NCI-H748 (cell line): ENCODE measurements at regions not wholly inside any gene's neighbourhood (a gene's known extent, or its start where the extent isn't known, plus 50 kb on each side); places are given as distances from the start of the nearest gene placed in this dataset.
"Not testable (repeated sequence)": the region's sequence is repeated elsewhere in the genome, so short reads cannot be mapped to it uniquely, and the experiment has no call there.

Source experiments
- DNase-seq: peaks from one replicate; lab custom pipeline; 2025; ENCODE audit not compliant: unreplicated experiment; lab: John Stamatoyannopoulos, UW

- not testable (repeated sequence) for DNase-seq
Measured at GRCh38 chr1:146715054-146715453, 223.1 kb upstream of the NBPF12 start.

GRCh38 chr1:146710838-146711521 is 227.1 kb upstream of the NBPF12 start:
- DNase-seq = peak; percentile 45

- DNase-seq = not testable (repeated sequence)
Measured at GRCh38 chr1:146709302-146709701, 228.8 kb upstream of the NBPF12 start.

GRCh38 chr1:146704162-146704724 is 233.9 kb upstream of the NBPF12 start:
- not testable (repeated sequence) for DNase-seq

GRCh38 chr1:146701320-146701719 is 236.8 kb upstream of the NBPF12 start:
- DNase-seq = not testable (repeated sequence)

GRCh38 chr1:146695388-146695787 is 242.7 kb upstream of the NBPF12 start:
- not testable (repeated sequence) for DNase-seq

GRCh38 chr1:146691798-146692197 is 246.3 kb upstream of the NBPF12 start:
- not testable (repeated sequence) for DNase-seq

- not testable (repeated sequence) for DNase-seq
Measured at GRCh38 chr1:146688893-146689292, 249.2 kb upstream of the NBPF12 start.

- not testable (repeated sequence) for DNase-seq
Measured at GRCh38 chr1:146686777-146687366, 251.3 kb upstream of the NBPF12 start.

- not testable (repeated sequence) for DNase-seq
Measured at GRCh38 chr1:146683126-146683429, 255.0 kb upstream of the NBPF12 start.

GRCh38 chr1:146682227-146683125 is 255.6 kb upstream of the NBPF12 start:
- DNase-seq = not testable (repeated sequence)

GRCh38 chr1:146673729-146674299 is 264.3 kb upstream of the NBPF12 start:
- DNase-seq = not testable (repeated sequence)

GRCh38 chr1:146672608-146673007 is 265.5 kb upstream of the NBPF12 start:
- not testable (repeated sequence) for DNase-seq

- not testable (repeated sequence) for DNase-seq
Measured at GRCh38 chr1:146671588-146671987, 266.5 kb upstream of the NBPF12 start.

GRCh38 chr1:146670832-146671566 is 267.1 kb upstream of the NBPF12 start:
- not testable (repeated sequence) for DNase-seq

- DNase-seq = not testable (repeated sequence)
Measured at GRCh38 chr1:146666275-146666674, 271.8 kb upstream of the NBPF12 start.

GRCh38 chr1:146660242-146660641 is 277.9 kb upstream of the NBPF12 start:
- DNase-seq = not testable (repeated sequence)

GRCh38 chr1:146656356-146657060 is 281.6 kb upstream of the NBPF12 start:
- DNase-seq = not testable (repeated sequence)

- DNase-seq = not testable (repeated sequence)
Measured at GRCh38 chr1:146654763-146655162, 283.4 kb upstream of the NBPF12 start.
